Liver (tissue), 6 donors: ENCODE measurements at regions not wholly inside any gene's neighbourhood (a gene's known extent, or its start where the extent isn't known, plus 50 kb on each side); places are given as distances from the start of the nearest gene placed in this dataset.

Experiments
- DNase-seq: peaks from one replicate; pipeline ENCODE4 v3.0.0-alpha.2; 2017; ENCODE audit warnings: low spot score
- H3K27ac ChIP-seq, 2 donors: one replicate each; pipeline ENCODE4 v1.7.0; 2013; ENCODE audit warnings: inconsistent platforms in 2 of 2, low read length in 2 of 2, control low read depth in 1 of 2, low read depth in 1 of 2, mild to moderate bottlenecking in 1 of 2
- H3K27me3 ChIP-seq, 4 donors: one replicate each; pipeline versions ENCODE4 v1.6.1 to v1.7.0; 2013; ENCODE audit warnings: low read length in 3 of 4, inconsistent platforms in 1 of 4, mild to moderate bottlenecking in 1 of 4, moderate library complexity in 1 of 4; ENCODE audit not compliant: control insufficient read depth in 4 of 4, insufficient read depth in 4 of 4
- H3K36me3 ChIP-seq, 4 donors: one replicate each; pipeline versions ENCODE4 v1.6.1 to v1.7.0; 2013; ENCODE audit warnings: low read length in 3 of 4, mild to moderate bottlenecking in 3 of 4, low read depth in 1 of 4, moderate library complexity in 1 of 4; ENCODE audit not compliant: control insufficient read depth in 4 of 4, insufficient read depth in 3 of 4
- H3K4me1 ChIP-seq, 4 donors: one replicate each; pipeline versions ENCODE4 v1.6.1 to v1.7.0; 2013; ENCODE audit warnings: low read length in 3 of 4, mild to moderate bottlenecking in 3 of 4, moderate library complexity in 1 of 4; ENCODE audit not compliant: control insufficient read depth in 4 of 4, insufficient read depth in 4 of 4
- H3K4me3 ChIP-seq, 3 donors: one replicate each; pipeline versions ENCODE4 v1.6.1 to v1.7.0; 2013; ENCODE audit warnings: low read length in 3 of 3, control low read depth in 1 of 3, low read depth in 1 of 3, mild to moderate bottlenecking in 1 of 3
- H3K9ac ChIP-seq, 2 donors: one replicate each; pipeline ENCODE4 v1.7.0; 2013; ENCODE audit warnings: low read length in 2 of 2, mild to moderate bottlenecking in 2 of 2, moderate library complexity in 2 of 2, control low read depth in 1 of 2, low read depth in 1 of 2
- H3K9me3 ChIP-seq, 4 donors: one replicate each; pipeline versions ENCODE4 v1.6.1 to v1.7.0; 2013; ENCODE audit warnings: low read length in 3 of 4; ENCODE audit not compliant: control insufficient read depth in 4 of 4
- EGR1 ChIP-seq, 2 donors: IDR thresholded peaks; 2 replicates each; pipeline ENCODE4 v1.6.1; 2016 to 2018; ENCODE audit warnings: antibody characterized with exemption in 2 of 2, low read depth in 2 of 2
- FOXA1 ChIP-seq: IDR thresholded peaks from 2 replicates; pipeline ENCODE4 v1.6.1; 2016; ENCODE audit warnings: antibody characterized with exemption
- FOXA2 ChIP-seq: IDR thresholded peaks from 2 replicates; pipeline ENCODE4 v1.6.1; 2016; ENCODE audit warnings: antibody characterized with exemption
- GABPA ChIP-seq, 2 donors: IDR thresholded peaks in 1 of 2; conservative IDR thresholded peaks in 1 of 2; 2 replicates each; pipeline ENCODE4 v1.6.1; 2016; ENCODE audit warnings: antibody characterized with exemption in 2 of 2, mild to moderate bottlenecking in 1 of 2, moderate library complexity in 1 of 2
- HNF4A ChIP-seq, 2 donors: conservative IDR thresholded peaks; 2 replicates each; pipeline ENCODE4 v1.6.1; 2016; ENCODE audit warnings: antibody characterized with exemption in 2 of 2, mild to moderate bottlenecking in 2 of 2
- HNF4G ChIP-seq: IDR thresholded peaks from 2 replicates; pipeline ENCODE4 v1.6.1; 2016; ENCODE audit warnings: antibody characterized with exemption
- JUND ChIP-seq, 2 donors: IDR thresholded peaks; 2 replicates each; pipeline ENCODE4 v1.6.1; 2016; ENCODE audit warnings: antibody characterized with exemption in 2 of 2
- NR2F2 ChIP-seq: IDR thresholded peaks from 2 replicates; pipeline ENCODE4 v1.6.1; 2016; ENCODE audit warnings: antibody characterized with exemption
- RAD21 ChIP-seq, 2 donors: IDR thresholded peaks; 2 replicates each; pipeline ENCODE4 v1.6.1; 2016; ENCODE audit warnings: antibody characterized with exemption in 2 of 2, mild to moderate bottlenecking in 2 of 2
- RXRA ChIP-seq, 2 donors: IDR thresholded peaks; 2 replicates each; pipeline ENCODE4 v1.6.1; 2017 to 2018; ENCODE audit warnings: antibody characterized with exemption in 2 of 2, mild to moderate bottlenecking in 1 of 2
- SP1 ChIP-seq: IDR thresholded peaks from 2 replicates; pipeline ENCODE4 v1.6.1; 2018; ENCODE audit warnings: antibody characterized with exemption, mild to moderate bottlenecking
- TAF1 ChIP-seq: conservative IDR thresholded peaks from 2 replicates; pipeline ENCODE4 v1.6.1; 2016; ENCODE audit warnings: antibody characterized with exemption, mild to moderate bottlenecking
- YY1 ChIP-seq: IDR thresholded peaks from 2 replicates; pipeline ENCODE4 v1.6.1; 2016; ENCODE audit warnings: antibody characterized with exemption, mild to moderate bottlenecking
- TF ChIP-seq, protein P1 (sequence below): IDR thresholded peaks from 2 replicates; pipeline ENCODE4 v1.6.1; 2016; ENCODE audit warnings: antibody characterized with exemption
- TF ChIP-seq, protein P2 (sequence below): IDR thresholded peaks from 2 replicates; pipeline ENCODE4 v1.6.1; 2016; ENCODE audit warnings: antibody characterized with exemption
- TF ChIP-seq, protein P3 (sequence below): IDR thresholded peaks from 2 replicates; pipeline ENCODE4 v1.6.1; 2016; ENCODE audit warnings: antibody characterized with exemption
- TF ChIP-seq, protein P4 (sequence below): IDR thresholded peaks from 2 replicates; pipeline ENCODE4 v1.6.1; 2016; ENCODE audit warnings: antibody characterized with exemption, mild to moderate bottlenecking
- donor health status: healthy.
- donor health status: healthy.
- donor health status: healthy.

DNA sequence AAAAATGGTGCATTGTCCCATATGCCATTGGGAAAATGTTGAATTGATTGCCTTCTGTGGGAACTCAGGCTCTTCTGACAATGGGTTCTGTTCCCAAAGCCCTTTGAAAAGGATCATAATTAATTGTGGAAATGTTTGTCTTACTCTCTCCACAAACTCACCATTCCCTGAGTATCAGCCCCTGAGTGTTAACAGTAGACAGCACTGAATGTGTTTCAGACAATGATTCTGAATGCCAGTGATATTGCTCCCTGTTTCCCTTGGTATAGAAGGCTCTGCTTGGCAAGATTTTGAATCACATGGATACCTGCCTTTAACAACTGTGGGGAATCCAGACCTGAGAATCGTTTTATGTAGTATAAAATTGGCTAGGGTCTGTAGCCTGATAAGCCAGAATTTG lies 1096.8 kb downstream of the ADGRL2 start (continued):
- TF ChIP-seq, protein P1, sequence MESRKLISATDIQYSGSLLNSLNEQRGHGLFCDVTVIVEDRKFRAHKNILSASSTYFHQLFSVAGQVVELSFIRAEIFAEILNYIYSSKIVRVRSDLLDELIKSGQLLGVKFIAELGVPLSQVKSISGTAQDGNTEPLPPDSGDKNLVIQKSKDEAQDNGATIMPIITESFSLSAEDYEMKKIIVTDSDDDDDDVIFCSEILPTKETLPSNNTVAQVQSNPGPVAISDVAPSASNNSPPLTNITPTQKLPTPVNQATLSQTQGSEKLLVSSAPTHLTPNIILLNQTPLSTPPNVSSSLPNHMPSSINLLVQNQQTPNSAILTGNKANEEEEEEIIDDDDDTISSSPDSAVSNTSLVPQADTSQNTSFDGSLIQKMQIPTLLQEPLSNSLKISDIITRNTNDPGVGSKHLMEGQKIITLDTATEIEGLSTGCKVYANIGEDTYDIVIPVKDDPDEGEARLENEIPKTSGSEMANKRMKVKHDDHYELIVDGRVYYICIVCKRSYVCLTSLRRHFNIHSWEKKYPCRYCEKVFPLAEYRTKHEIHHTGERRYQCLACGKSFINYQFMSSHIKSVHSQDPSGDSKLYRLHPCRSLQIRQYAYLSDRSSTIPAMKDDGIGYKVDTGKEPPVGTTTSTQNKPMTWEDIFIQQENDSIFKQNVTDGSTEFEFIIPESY, result no peak
- TF ChIP-seq FOXA2, result no peak
- TF ChIP-seq, protein P2, sequence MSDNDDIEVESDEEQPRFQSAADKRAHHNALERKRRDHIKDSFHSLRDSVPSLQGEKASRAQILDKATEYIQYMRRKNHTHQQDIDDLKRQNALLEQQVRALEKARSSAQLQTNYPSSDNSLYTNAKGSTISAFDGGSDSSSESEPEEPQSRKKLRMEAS, result no peak
- no peak for TF ChIP-seq GABPA (IDR thresholded peaks at IDR 0.05 in 1 of 2, conservative IDR thresholded peaks at IDR 0.05 in 1 of 2)
- no peak for TF ChIP-seq FOXA1
- no peak for TF ChIP-seq YY1
- TF ChIP-seq JUND (IDR thresholded peaks at IDR 0.05), result no peak
- TF ChIP-seq, protein P3, sequence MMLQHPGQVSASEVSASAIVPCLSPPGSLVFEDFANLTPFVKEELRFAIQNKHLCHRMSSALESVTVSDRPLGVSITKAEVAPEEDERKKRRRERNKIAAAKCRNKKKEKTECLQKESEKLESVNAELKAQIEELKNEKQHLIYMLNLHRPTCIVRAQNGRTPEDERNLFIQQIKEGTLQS, result no peak
- TF ChIP-seq NR2F2, result no peak

DNA sequence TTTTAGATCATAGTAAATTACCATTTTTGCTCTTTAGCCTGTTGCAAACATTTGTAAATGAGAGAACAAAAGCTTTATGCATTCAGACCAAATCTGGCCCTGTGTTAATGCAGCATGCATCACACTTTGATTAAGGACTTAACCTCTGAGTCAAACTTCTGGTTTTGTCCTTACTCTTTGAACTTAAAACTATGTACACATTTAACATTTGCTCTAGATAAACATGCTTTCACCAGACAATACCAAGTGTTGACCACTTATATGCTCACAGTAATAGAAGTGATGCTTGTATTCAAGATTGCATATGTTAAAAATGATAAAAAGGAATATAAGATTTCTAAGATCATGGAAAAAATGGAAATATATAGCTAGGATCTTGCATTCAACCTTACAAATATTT lies 1095.3 kb downstream of the ADGRL2 start:
- H3K9ac ChIP-seq, result no peak overlapping the region
- TF ChIP-seq YY1 (no peak), SP1 (no peak), JUND (IDR thresholded peaks at IDR 0.05) (no peak), GABPA (IDR thresholded peaks at IDR 0.05 in 1 of 2, conservative IDR thresholded peaks at IDR 0.05 in 1 of 2) (no peak), FOXA2 (no peak), FOXA1 (no peak), TAF1 (no peak), HNF4G (no peak), HNF4A (conservative IDR thresholded peaks at IDR 0.05) (no peak), RXRA (IDR thresholded peaks at IDR 0.05) (no peak), RAD21 (IDR thresholded peaks at IDR 0.05) (no peak), EGR1 (IDR thresholded peaks at IDR 0.05; ENCODE audit: low read depth in 2 of 2) (no peak)
- TF ChIP-seq, protein P1, result no peak
- TF ChIP-seq, protein P3, result no peak
- TF ChIP-seq, protein P2, result no peak
- TF ChIP-seq, protein P4, sequence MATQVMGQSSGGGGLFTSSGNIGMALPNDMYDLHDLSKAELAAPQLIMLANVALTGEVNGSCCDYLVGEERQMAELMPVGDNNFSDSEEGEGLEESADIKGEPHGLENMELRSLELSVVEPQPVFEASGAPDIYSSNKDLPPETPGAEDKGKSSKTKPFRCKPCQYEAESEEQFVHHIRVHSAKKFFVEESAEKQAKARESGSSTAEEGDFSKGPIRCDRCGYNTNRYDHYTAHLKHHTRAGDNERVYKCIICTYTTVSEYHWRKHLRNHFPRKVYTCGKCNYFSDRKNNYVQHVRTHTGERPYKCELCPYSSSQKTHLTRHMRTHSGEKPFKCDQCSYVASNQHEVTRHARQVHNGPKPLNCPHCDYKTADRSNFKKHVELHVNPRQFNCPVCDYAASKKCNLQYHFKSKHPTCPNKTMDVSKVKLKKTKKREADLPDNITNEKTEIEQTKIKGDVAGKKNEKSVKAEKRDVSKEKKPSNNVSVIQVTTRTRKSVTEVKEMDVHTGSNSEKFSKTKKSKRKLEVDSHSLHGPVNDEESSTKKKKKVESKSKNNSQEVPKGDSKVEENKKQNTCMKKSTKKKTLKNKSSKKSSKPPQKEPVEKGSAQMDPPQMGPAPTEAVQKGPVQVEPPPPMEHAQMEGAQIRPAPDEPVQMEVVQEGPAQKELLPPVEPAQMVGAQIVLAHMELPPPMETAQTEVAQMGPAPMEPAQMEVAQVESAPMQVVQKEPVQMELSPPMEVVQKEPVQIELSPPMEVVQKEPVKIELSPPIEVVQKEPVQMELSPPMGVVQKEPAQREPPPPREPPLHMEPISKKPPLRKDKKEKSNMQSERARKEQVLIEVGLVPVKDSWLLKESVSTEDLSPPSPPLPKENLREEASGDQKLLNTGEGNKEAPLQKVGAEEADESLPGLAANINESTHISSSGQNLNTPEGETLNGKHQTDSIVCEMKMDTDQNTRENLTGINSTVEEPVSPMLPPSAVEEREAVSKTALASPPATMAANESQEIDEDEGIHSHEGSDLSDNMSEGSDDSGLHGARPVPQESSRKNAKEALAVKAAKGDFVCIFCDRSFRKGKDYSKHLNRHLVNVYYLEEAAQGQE, result no peak
- H3K36me3 ChIP-seq, result no peaks in the 10 kb centered on the region
- peaks cover 0 to 3% (median 0%) of the 10 kb centered on the region in 4 donors for H3K27me3 ChIP-seq
- no peak for DNase-seq
- no peaks in the 10 kb centered on the region for H3K9me3 ChIP-seq
- no peaks in the 10 kb centered on the region for H3K4me1 ChIP-seq
- H3K4me3 ChIP-seq, result no peak overlapping the region
- no peak overlapping the region for H3K27ac ChIP-seq
